OCI-LY3 (cell line): ENCODE measurements at regions not wholly inside any gene's neighbourhood (a gene's known extent, or its start where the extent isn't known, plus 50 kb on each side); places are given as distances from the start of the nearest gene placed in this dataset.
"Not testable (repeated sequence)": the region's sequence is repeated elsewhere in the genome, so short reads cannot be mapped to it uniquely, and the experiment has no call there.

Experiments
- CTCF ChIP-seq: fragments of 200-600, 300-600 bp; sonication (generic); IDR thresholded peaks from 2 replicates; pipeline ENCODE4 v1.5.1; 2014; ENCODE audit warnings: antibody characterized with exemption, low read length, low read depth
- EZH2phosphoT487 ChIP-seq: fragments of 200-600 bp; shearing (Covaris generic); IDR thresholded peaks from 2 replicates; pipeline ENCODE4 v1.6.1; 2018; ENCODE audit warnings: antibody characterized with exemption, mixed run types, low read depth

DNA sequence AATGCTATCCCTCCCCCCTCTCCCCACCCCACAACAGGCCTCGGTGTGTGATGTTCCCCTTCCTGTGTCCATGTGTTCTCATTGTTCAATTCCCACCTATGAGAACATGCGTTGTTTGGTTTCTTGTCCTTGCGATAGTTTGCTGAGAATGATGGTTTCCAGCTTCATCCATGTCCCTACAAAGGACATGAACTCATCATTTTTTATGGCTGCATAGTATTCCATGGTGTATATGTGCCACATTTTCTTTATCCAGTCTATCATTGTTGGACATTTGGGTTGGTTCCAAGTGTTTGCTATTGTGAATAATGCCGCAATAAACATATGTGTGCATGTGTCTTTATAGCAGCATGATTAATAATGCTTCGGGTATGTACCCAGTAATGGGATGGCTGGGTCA, 1156.1 kb downstream of the NAALADL2 start:
- TF ChIP-seq CTCF, EZH2phosphoT487: not testable (repeated sequence)
